Left colon (tissue), 2 donors: ENCODE measurements at regions not wholly inside any gene's neighbourhood (a gene's known extent, or its start where the extent isn't known, plus 50 kb on each side); places are given as distances from the start of the nearest gene placed in this dataset.
A peak's percentile ranks its signal among the peaks of the same experiment; 100 is the strongest.

Experiments used
- ATAC-seq: fragments of 200-7000 bp; cut with Tn5 transposase; one replicate; pipeline ENCODE4 v1.9.1; 2020; ENCODE audit warnings: mild to moderate bottlenecking, moderate library complexity
- DNase-seq, 2 donors: peaks; one replicate each; pipeline ENCODE4 v3.0.0-alpha.2; 2020
- intact Hi-C, 2 donors: fragments of 100-400 bp; cut with DNase I in 1 of 2; cut with micrococcal nuclease in 1 of 2; formaldehyde crosslinking; loops; one replicate each; pipeline versions ENCODE4 v1.11.2 to v1.14.0; 2022; cut with DNase I, micrococcal nuclease
- donor health status: DM: no; HTN: no; CAD: no.
- donor health status: DM: yes; HTN: yes; CAD: no.

DNA sequence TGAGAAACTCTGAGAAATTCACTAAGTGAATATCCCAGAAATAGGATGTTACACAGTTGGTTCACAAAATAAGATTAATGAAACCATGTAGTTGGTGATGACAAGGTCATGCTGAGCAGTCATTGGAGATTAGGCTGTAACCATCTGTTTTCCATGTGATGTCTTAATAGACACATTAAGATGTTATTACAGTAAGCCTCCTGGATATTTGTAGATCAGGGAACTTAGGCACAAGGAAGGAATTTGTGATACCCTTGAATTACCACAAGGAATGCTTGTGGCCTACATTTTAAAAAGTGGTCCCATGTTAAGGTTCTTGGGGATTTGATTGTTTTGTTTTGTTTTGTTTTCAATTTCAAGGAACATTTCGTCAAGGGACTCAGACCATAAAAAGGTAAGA, 185.6 kb upstream of the BANK1 start:
- no peak for ATAC-seq
- intact Hi-C loops, result no loop called here
- no peak for DNase-seq

DNA sequence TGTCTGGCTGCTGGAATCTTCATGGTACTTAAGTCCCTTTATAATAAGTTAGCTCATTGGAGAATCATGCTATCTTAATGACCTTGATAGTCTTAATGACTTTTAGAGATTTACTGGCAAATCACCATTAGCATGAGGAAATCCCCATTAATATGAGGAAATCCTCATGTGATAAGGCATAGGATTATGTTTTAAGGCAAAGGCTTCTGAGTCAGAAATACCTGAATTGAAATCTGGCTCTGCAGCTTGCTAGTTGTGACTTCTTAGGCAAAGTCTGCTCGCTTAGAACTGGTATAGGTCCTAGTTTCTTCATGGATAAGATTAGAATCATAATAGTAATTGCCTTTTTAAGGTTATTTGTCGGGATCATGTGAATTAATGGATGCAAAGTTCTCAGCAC, 190.2 kb upstream of the BANK1 start:
- no peak for ATAC-seq
- intact Hi-C loops, result no loop called here
- DNase-seq, result no peak

DNA sequence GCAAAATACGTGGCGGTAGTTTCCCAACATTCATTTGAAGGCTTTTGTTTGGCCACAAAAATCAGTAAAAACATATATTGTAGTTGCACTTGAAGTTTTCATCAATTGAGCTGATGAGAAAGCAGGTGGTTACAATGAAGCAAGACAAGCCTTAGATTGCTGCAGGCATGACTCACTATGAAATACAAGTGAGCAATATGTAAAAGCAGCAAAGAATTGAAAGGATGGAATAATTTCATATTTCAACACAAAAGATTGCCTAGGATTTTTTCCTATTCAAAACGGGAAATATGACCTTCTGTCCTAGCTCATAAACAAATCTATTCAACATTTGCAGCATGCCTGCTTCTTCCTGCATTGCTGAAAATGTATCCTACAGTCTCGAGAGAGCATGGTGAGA, 190.9 kb upstream of the BANK1 start:
- no peak for ATAC-seq
- intact Hi-C loops, result no loop called here
- DNase-seq, result no peak

DNA sequence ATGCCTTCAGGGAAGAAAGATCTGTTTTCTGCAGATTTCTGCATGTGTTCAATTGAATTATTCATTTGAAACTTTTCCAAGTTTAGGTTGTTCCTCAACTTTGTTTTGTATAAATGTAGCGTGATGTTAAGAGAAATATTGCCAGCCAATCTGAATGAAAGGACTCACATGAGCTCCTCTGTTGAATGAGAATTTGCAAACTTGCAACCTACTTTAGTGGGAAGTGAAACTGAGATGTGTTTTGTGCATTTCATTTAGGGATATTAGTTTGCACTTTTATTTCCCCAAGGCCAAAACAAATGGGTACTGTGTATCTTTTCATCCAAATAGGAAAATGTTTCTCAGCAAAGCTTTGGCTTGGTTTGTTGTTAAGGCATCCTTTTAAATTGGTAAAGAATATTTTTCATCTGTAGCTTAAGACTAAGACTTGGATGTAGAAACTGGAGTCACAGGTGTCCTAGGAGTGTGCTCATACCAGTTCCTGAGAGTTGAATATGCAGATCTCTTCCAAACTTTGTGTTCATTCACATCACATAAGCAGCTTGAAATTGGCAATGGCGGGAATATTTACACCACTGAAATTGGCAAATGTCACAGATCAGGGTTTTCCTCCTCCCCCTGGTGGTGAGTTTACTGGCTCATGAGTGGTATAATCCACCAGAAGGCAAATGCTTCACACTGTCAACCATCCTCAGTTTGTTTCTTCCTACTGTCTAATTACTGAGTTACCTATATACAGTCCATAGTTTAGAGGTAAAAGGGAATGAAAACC, 193.6 kb upstream of the BANK1 start:
- intact Hi-C loops, result no loop called here
- ATAC-seq (no peak), DNase-seq (no peak)

GRCh38 chr4:101594588-101594987, 195.9 kb upstream of the BANK1 start:
- ATAC-seq, result peak; percentile 99
- intact Hi-C loops, result no loop called here
- DNase-seq, result peak; percentile 64

DNA sequence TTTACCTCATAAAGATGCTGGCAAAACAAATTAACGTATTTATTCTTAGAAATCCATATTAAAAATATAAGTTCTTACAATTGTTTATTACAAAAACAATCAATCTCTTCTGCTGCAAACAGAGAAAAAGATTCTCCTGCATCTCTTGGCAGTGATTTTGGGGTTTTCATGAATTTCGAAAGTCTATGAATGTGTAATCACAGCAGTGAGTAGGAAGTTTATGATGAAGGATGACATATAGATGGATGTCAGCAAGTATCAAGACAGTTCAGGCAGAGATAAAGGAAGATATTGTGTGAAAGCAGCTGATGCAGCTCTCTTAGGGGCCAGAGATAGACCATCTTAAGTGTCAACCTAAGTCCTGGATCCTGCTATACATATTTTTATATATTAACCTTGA, 196.9 kb upstream of the BANK1 start:
- DNase-seq (no peak), ATAC-seq (no peak)
- intact Hi-C loops, result no loop called here

DNA sequence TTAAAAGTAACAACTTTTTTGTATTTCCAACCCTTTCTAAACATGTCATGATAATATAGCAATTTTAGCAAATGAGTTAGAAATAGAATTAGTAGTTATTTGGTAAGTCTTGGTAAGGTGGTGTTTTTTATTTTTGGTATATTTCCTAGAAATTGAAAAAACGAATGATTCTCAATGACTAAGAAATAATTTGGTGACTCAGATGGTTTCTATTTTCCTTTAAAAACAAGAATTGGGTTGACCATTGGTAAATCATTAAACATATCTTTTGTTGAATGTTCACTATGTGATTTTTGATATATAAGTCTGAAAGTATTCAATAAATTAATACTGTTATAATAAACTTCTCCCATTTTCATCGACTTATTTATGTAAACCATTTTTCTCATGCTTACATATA, 206.2 kb upstream of the BANK1 start:
- no peak for DNase-seq
- intact Hi-C loops, result no loop called here
- no peak for ATAC-seq

DNA sequence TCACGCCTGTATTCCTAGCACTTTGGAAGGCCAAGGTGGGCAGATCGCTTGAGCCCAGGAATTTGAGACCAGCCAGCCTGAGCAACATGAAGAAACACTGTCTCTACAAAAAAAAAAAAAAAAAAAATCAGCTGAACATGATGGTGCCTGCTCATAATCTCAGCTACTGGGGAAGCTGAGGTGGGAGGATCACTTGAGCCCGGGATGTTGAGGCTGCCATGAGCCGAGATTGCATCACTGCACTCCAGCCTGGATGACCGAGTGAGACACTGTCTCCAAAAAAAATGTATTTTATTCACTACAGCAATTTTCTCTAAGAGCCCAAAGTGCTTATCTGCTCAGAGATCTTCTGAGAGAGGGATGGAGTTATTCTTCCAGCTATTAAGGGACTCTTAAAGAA, 215.8 kb upstream of the PPP3CA start:
- ATAC-seq (no peak), DNase-seq (no peak)
- intact Hi-C loops, result no loop called here

DNA sequence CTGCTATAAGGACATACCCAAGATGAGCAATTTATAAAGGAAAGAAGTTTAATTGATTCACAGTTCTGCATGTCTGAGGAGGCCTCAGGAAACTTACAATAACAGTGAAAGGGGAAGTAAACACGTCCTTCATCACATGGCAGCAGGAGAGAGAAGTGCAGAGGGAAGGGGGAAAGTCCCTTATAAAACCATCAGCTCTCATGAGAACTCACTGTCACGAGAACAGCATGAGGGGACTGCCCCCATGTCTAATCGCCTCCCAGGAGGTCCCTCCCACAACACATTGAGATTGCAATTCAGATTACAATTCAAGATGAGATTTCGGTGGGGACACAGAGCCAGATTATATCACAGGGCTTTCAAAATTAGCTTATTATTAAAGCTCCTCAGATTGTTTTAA, 209.5 kb upstream of the PPP3CA start:
- intact Hi-C loops, result no loop called here
- DNase-seq (no peak), ATAC-seq (no peak)

DNA sequence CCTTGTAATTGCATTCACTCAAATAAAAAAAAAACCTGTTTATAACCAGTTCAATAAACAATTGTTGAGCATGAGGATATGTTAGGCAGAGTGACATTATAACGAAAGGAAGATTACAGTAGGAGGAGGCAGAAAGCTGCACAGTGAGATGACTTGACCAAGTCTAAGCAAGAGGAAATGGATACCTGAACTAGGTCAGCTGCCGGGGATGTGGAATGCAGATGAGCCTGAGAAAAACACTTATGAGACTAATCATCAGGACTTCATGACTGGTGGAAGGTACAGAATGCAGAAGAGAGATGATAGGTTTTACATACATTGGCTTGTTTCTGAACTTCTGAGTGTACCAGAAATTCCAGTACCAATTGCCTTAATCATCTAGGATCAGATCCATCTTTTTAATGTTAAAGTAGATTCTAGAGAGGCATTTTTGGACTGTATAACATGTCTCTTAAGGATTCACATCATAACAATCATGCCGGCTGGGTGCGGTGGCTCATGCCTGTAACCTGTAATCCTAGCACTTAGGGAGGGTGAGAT, 208.1 kb upstream of the PPP3CA start:
- intact Hi-C loops, result no loop called here
- no peak for DNase-seq
- no peak for ATAC-seq

- ATAC-seq, result no peak
- intact Hi-C loops, result no loop called here
- DNase-seq, result no peak
These were observed 193.0 kb upstream of the PPP3CA start for GRCh38 chr4:101540336-101540735.

DNA sequence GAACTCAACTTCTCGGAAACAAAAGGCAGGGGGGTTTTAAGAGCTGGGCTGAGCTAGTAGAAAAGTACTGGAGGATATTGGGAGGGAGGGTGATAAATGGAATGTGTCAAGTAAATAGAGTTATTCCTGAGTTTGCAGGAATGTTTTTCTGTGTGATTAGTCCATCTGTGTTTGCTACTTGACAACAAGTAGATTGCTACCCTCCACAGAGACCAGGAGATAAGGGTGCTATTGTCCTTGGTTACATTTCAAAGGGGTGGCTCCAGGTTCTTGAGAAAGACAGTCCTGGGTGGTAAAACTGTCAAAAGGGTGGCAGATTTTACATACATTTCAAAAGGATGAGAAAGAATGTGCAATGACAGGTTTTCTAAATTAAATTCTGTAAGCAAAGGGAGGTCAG, 181.2 kb upstream of the PPP3CA start:
- intact Hi-C loops, result no loop called here
- ATAC-seq, result no peak
- DNase-seq, result no peak

DNA sequence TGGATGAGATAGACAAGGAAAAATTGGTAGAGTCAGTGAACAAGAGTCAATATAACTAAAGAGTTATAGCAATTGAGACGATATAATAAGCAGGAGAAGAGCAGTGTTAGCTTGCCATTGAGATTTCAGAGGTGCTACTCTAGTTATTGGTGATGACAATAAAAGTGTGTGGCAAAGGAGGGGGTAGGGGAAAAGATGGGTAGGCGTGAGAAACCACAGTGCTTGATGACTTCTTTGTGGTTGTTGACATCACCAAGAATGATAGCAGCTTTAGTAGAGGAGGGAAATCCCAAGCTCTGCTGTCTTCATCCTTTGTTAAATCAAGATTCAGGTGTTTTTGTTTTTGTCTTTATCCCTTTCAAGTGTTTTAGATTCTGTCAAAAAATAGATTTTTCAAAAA, 179.9 kb upstream of the PPP3CA start:
- ATAC-seq (no peak), DNase-seq (no peak)

DNA sequence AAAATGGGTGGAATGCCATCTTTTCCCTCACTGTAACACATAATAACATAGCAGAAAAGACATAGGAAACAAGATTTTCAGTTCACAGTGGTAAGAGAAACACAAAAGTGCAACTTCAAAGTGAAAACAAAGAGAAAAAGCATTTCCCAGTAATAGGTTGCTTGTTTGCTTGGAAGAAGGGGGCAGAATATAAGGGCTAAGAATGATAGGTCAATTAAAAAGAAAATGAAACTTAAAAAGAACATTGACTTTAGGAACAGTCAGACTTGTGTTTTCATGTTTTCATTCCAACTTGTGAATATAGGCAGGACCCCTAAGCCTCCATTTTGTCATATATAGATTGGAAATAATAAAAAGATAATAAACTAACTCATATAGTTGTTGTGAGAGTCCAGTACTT, 168.2 kb upstream of the PPP3CA start:
- DNase-seq (no peak), ATAC-seq (no peak)
- intact Hi-C loops, result no loop called here

More for the DNA sequence above, 179.9 kb upstream of the PPP3CA start:
- intact Hi-C loops, result no loop called here

- intact Hi-C loops, result no loop called here
These were observed 167.8 kb upstream of the PPP3CA start for GRCh38 chr4:101515099-101515498.

DNA sequence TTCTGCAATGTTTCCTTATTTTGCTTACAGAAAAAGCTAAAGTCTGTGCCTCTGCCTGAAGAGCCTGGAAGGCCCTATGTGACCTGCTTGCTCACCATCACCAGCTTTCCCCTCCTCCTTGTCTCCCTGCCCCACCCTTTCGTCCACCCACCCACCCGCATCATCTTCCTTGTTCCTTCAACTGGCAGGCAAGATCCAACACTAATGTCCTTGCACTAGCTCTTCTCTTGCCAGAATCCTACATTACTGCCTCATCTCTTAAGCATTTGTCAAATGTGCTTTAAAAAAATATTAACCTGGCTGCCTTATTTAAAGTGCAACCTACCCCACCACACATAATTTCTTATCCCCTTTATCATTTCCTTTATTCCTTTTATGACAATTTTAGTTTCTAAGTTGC, 165.1 kb upstream of the PPP3CA start:
- ATAC-seq (no peak), DNase-seq (no peak)
- intact Hi-C loops, result no loop called here

More at GRCh38 chr4:101515099-101515498, 167.8 kb upstream of the PPP3CA start:
- ATAC-seq (no peak), DNase-seq (no peak)

DNA sequence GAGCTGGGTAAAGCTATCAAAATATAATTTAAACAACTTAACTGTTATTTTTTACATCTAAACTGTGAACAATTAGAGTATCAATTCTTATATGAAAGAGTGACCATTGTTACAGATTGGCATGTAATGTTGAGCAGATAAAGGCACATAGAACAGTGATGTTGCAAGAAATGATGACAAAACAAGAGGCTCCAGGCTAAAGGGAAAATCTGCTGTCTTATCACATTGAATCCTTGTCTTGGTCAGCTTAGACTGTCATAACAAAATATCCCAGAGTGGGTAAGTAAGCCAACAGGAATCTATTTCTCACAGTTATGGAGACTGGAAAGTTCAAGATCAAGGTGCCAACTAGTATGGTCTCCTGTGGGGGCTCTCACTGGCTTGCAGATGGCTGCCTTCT, 154.1 kb upstream of the PPP3CA start:
- intact Hi-C loops, result no loop called here
- no peak for DNase-seq
- ATAC-seq, result no peak

- intact Hi-C loops, result no loop called here
- DNase-seq, result no peak
- ATAC-seq, result no peak
These were observed 153.4 kb upstream of the PPP3CA start for GRCh38 chr4:101500742-101501141.

- no peak for DNase-seq
- intact Hi-C loops, result no loop called here
- no peak for ATAC-seq
These were observed 127.9 kb upstream of the PPP3CA start for GRCh38 chr4:101475246-101475645.

GRCh38 chr4:101471201-101471600, 123.9 kb upstream of the PPP3CA start:
- no peak for DNase-seq
- intact Hi-C loops, result no loop called here
- no peak for ATAC-seq

DNA sequence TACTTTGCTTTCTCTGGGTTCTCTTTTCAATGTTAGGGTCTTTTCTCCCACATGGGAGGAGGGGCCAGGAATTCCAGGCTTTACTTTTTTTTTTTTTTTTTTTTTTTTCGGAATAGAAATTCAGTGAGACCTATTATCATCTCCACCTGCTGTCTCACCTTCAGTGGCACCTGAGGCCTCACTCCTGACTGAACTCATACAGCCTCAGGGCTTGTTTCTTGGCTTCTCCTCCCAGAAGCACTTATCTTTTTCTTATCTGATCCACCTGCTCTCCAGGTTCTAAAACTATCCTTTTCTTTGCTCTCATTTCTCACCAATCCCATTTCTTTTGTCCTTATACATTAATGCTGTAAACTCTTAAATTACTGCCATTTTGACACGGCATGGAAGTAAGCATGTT, 117.3 kb upstream of the PPP3CA start:
- ATAC-seq, result no peak
- no peak for DNase-seq
- intact Hi-C loops, result no loop called here
